GM19043 (cell line): ENCODE measurements at regions not wholly inside any gene's neighbourhood (a gene's known extent, or its start where the extent isn't known, plus 50 kb on each side); places are given as distances from the start of the nearest gene placed in this dataset.
"Not testable (repeated sequence)": the region's sequence is repeated elsewhere in the genome, so short reads cannot be mapped to it uniquely, and the experiment has no call there.

Source experiments
- ATAC-seq: cut with Tn5 transposase; IDR thresholded peaks from one replicate; pipeline ENCODE4 v1.9.1; 2021; ENCODE audit warnings: low read depth; ENCODE audit not compliant: unreplicated experiment

GRCh38 chr3:110568246-110568645 lies 503.4 kb upstream of the NECTIN3 start:
- ATAC-seq: peak; percentile 50

GRCh38 chr3:110569073-110569472 lies 502.5 kb upstream of the NECTIN3 start:
- ATAC-seq: peak; percentile 70

GRCh38 chr3:110575702-110576101 lies 495.9 kb upstream of the NECTIN3 start:
- no peak for ATAC-seq

- ATAC-seq: no peak
These were observed 494.7 kb upstream of the NECTIN3 start for GRCh38 chr3:110576960-110577359.

GRCh38 chr3:110577854-110578253 lies 493.8 kb upstream of the NECTIN3 start:
- no peak for ATAC-seq

GRCh38 chr3:110579840-110580550 lies 491.6 kb upstream of the NECTIN3 start:
- no peak for ATAC-seq

GRCh38 chr3:110583373-110583935 lies 488.2 kb upstream of the NECTIN3 start:
- ATAC-seq: no peak

- ATAC-seq: no peak
These were observed 482.7 kb upstream of the NECTIN3 start for GRCh38 chr3:110588906-110589305.

- no peak for ATAC-seq
These were observed 482.3 kb upstream of the NECTIN3 start for GRCh38 chr3:110589341-110589740.

GRCh38 chr3:110593749-110594148 lies 477.9 kb upstream of the NECTIN3 start:
- ATAC-seq: no peak

GRCh38 chr3:110598847-110599490 lies 472.6 kb upstream of the NECTIN3 start:
- ATAC-seq: no peak

- ATAC-seq: no peak
These were observed 463.1 kb upstream of the NECTIN3 start for GRCh38 chr3:110608566-110608965.

- ATAC-seq: no peak
These were observed 459.6 kb upstream of the NECTIN3 start for GRCh38 chr3:110612045-110612444.

GRCh38 chr3:110614186-110614585 lies 457.4 kb upstream of the NECTIN3 start:
- no peak for ATAC-seq

GRCh38 chr3:110615454-110615853 lies 456.2 kb upstream of the NECTIN3 start:
- ATAC-seq: no peak

GRCh38 chr3:110618512-110619226 lies 452.9 kb upstream of the NECTIN3 start:
- ATAC-seq: no peak

- ATAC-seq: no peak
These were observed 451.5 kb upstream of the NECTIN3 start for GRCh38 chr3:110620118-110620517.

GRCh38 chr3:110623571-110623970 lies 448.0 kb upstream of the NECTIN3 start:
- no peak for ATAC-seq

GRCh38 chr3:110624576-110624975 lies 447.0 kb upstream of the NECTIN3 start:
- ATAC-seq: no peak

- no peak for ATAC-seq
These were observed 446.3 kb upstream of the NECTIN3 start for GRCh38 chr3:110625201-110625747.

- ATAC-seq: not testable (repeated sequence)
These were observed 444.9 kb upstream of the NECTIN3 start for GRCh38 chr3:110626652-110627111.
